HG03139 (cell line): ENCODE measurements at regions not wholly inside any gene's neighbourhood (a gene's known extent, or its start where the extent isn't known, plus 50 kb on each side); places are given as distances from the start of the nearest gene placed in this dataset.

Source experiments
- ATAC-seq: cut with Tn5 transposase; IDR thresholded peaks from one replicate; pipeline ENCODE4 v1.9.1; 2021; ENCODE audit not compliant: unreplicated experiment

GRCh38 chr5:112653638-112654205 is 84.0 kb upstream of the APC start:
- no peak for ATAC-seq

- no peak for ATAC-seq
These were observed 82.2 kb upstream of the APC start for GRCh38 chr5:112655513-112655912.

GRCh38 chr5:112656451-112656850 is 81.2 kb upstream of the APC start:
- ATAC-seq = no peak

GRCh38 chr5:112657804-112658203 is 79.9 kb upstream of the APC start:
- no peak for ATAC-seq

- no peak for ATAC-seq
These were observed 77.3 kb upstream of the APC start for GRCh38 chr5:112660359-112660758.

- no peak for ATAC-seq
These were observed 74.5 kb upstream of the APC start for GRCh38 chr5:112663146-112663545.

GRCh38 chr5:112668016-112668415 is 69.7 kb upstream of the APC start:
- no peak for ATAC-seq

GRCh38 chr5:112668911-112669310 is 68.8 kb upstream of the APC start:
- ATAC-seq = no peak

GRCh38 chr5:112669328-112669963 is 68.2 kb upstream of the APC start:
- ATAC-seq = no peak

GRCh38 chr5:112671687-112672086 is 66.0 kb upstream of the APC start:
- no peak for ATAC-seq

- ATAC-seq = no peak
These were observed 56.2 kb upstream of the APC start for GRCh38 chr5:112681481-112681908.

- ATAC-seq = no peak
These were observed 55.0 kb upstream of the APC start for GRCh38 chr5:112682621-112683061.

- peak; percentile 55 for ATAC-seq
These were observed 53.6 kb upstream of the APC start for GRCh38 chr5:112684121-112684520.

GRCh38 chr5:112684737-112685136 is 52.9 kb upstream of the APC start:
- no peak for ATAC-seq

- no peak for ATAC-seq
These were observed 52.3 kb upstream of the APC start for GRCh38 chr5:112685386-112685785.

- no peak for ATAC-seq
These were observed 51.8 kb upstream of the APC start for GRCh38 chr5:112685931-112686330.

- no peak for ATAC-seq
These were observed 51.0 kb upstream of the APC start for GRCh38 chr5:112686675-112687074.

- no peak for ATAC-seq
These were observed 50.4 kb upstream of the APC start for GRCh38 chr5:112687306-112687705.
